CD4-positive, alpha-beta T cell (primary cell): ENCODE measurements at regions not wholly inside any gene's neighbourhood (a gene's known extent, or its start where the extent isn't known, plus 50 kb on each side); places are given as distances from the start of the nearest gene placed in this dataset.

Experiments
- ATAC-seq: fragments of 200-7000 bp; cut with Tn5 transposase; one replicate; pipeline ENCODE4 v1.10.0; 2022; ENCODE audit warnings: mild to moderate bottlenecking; ENCODE audit not compliant: poor library complexity
- CTCF ChIA-PET: fragments of 350-600 bp; sonication (Branson Sonifier 250); formaldehyde crosslinking; loops from one replicate; lab custom pipeline; 2021; ENCODE audit warnings: antibody characterized with exemption, inconsistent platforms; lab: Charles Lee
- POLR2A ChIA-PET: fragments of 350-600 bp; sonication (Branson Sonifier 250); formaldehyde crosslinking; loops from one replicate; lab custom pipeline; 2021; ENCODE audit warnings: antibody characterized with exemption, inconsistent platforms; lab: Charles Lee
- DNase-seq, 14 experiments: peaks; one replicate each; pipeline ENCODE4 v3.0.0-alpha.2; 2013 to 2020; ENCODE audit warnings: mixed read lengths in 2 of 14
- H3K27ac ChIP-seq, 2 donors: one replicate each; pipeline versions ENCODE4 v1.5.1 to v1.7.0; 2013; ENCODE audit warnings: low read length in 2 of 2, low read depth in 1 of 2, mild to moderate bottlenecking in 1 of 2
- H3K27me3 ChIP-seq, 2 experiments: 1 replicate in 1 of 2; 2 replicates in 1 of 2; pipeline versions ENCODE4 v1.6.1 to v1.7.0; 2013; ENCODE audit warnings: low read length in 2 of 2, control low read depth in 1 of 2, mild to moderate bottlenecking in 1 of 2, moderate library complexity in 1 of 2; ENCODE audit not compliant: insufficient read depth in 2 of 2, control insufficient read depth in 1 of 2
- H3K36me3 ChIP-seq: one replicate; pipeline ENCODE4 v1.6.1; 2013; ENCODE audit warnings: low read length, control low read depth; ENCODE audit not compliant: insufficient read depth
- H3K4me1 ChIP-seq: one replicate; pipeline ENCODE4 v1.6.1; 2013; ENCODE audit warnings: low read length, control low read depth; ENCODE audit not compliant: insufficient read depth
- H3K4me3 ChIP-seq: one replicate; pipeline ENCODE4 v1.5.1; 2013; ENCODE audit warnings: mild to moderate bottlenecking, low read length, moderate library complexity
- H3K9me3 ChIP-seq, 2 experiments: 1 replicate in 1 of 2; 2 replicates in 1 of 2; pipeline versions ENCODE4 v1.6.1 to v1.7.0; 2013; ENCODE audit warnings: low read length in 2 of 2, mild to moderate bottlenecking in 2 of 2, control low read depth in 1 of 2, moderate library complexity in 1 of 2; ENCODE audit not compliant: control insufficient read depth in 1 of 2, insufficient read depth in 1 of 2
- H3K27ac Mint-ChIP-seq: one replicate; pipeline ENCODE4 v1.8.0; 2020; ENCODE audit warnings: mixed read lengths
- H3K27me3 Mint-ChIP-seq: one replicate; pipeline ENCODE4 v1.8.0; 2021; ENCODE audit warnings: mixed read lengths
- H3K36me3 Mint-ChIP-seq: one replicate; pipeline ENCODE4 v1.8.0; 2021; ENCODE audit warnings: low read depth, mixed read lengths
- H3K4me1 Mint-ChIP-seq: one replicate; pipeline ENCODE4 v1.8.0; 2021; ENCODE audit warnings: low read depth, mixed read lengths
- H3K4me3 Mint-ChIP-seq: one replicate; pipeline ENCODE4 v1.8.0; 2020; ENCODE audit warnings: mild to moderate bottlenecking, mixed read lengths
- H3K9me3 Mint-ChIP-seq: one replicate; pipeline ENCODE4 v1.8.0; 2020; ENCODE audit warnings: mixed read lengths
- intact Hi-C, 2 experiments: fragments of 100-400 bp; cut with DNase I in 1 of 2; cut with micrococcal nuclease in 1 of 2; formaldehyde crosslinking; loops; one replicate each; pipeline versions ENCODE4 v1.15.1 to v1.9.0; 2023 to 2025; cut with DNase I, micrococcal nuclease
- TF ChIP-seq, protein P1 (sequence below): fragments of 200-600 bp; IDR thresholded peaks from one replicate; pipeline ENCODE4 v1.8.0; 2022; ENCODE audit warnings: antibody characterized with exemption, mild to moderate bottlenecking

DNA sequence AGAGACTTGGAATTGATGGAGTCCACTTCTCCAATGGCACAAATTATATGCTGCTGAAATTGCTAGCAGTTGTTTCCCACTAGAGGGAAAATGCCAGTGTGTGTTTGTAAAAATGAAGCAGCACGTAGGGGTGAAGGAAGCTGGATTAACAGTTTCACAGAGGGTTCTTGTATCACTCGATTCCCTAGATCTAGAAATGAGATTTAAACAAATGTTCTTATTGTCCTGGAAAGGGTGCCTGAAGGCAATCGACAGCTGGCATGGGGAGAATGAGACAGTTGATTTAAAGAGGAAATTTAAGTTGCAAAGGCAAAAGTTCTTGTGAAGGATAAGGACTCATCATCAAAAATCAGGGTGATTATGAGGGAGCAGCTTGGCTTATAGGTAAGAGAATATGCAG, 234.8 kb upstream of the ARPP21 start:
- no peaks in the 10 kb centered on the region for H3K36me3 ChIP-seq
- peaks cover 1% of the 10 kb centered on the region for H3K9me3 Mint-ChIP-seq

DNA sequence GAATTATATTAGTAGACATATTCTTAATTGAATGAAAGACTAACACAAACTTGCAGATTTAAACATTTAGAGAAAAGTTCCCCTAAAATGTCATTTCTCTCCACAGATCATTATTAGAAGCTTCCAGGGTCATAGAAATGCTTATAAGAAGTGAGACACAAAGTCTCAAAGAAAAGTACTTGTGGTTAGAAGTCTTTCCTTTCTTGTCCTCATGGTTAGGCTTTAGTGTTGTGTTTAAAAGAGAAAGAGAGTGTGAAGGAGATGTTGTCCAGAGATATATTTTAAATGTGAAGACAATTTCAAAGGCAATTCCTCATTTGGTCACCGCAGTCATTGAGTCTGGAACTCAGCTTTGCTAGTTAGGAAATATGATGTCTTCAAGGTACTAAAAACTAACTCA, 230.4 kb upstream of the ARPP21 start:
- ATAC-seq (no peak), DNase-seq (no peak)
- H3K36me3 Mint-ChIP-seq: no peaks in the 10 kb centered on the region
- CTCF ChIA-PET: no interaction called here
- Histone ChIP-seq H3K27ac (no peak overlapping the region), H3K36me3 (no peaks in the 10 kb centered on the region), H3K27me3 (no peaks in the 10 kb centered on the region), H3K4me3 (no peak overlapping the region), H3K4me1 (no peaks in the 10 kb centered on the region), H3K9me3 (no peaks in the 10 kb centered on the region)
- no peaks in the 10 kb centered on the region for H3K4me1 Mint-ChIP-seq
- H3K27me3 Mint-ChIP-seq: no peaks in the 10 kb centered on the region
- POLR2A ChIA-PET: no interaction called here
- TF ChIP-seq, protein P1, sequence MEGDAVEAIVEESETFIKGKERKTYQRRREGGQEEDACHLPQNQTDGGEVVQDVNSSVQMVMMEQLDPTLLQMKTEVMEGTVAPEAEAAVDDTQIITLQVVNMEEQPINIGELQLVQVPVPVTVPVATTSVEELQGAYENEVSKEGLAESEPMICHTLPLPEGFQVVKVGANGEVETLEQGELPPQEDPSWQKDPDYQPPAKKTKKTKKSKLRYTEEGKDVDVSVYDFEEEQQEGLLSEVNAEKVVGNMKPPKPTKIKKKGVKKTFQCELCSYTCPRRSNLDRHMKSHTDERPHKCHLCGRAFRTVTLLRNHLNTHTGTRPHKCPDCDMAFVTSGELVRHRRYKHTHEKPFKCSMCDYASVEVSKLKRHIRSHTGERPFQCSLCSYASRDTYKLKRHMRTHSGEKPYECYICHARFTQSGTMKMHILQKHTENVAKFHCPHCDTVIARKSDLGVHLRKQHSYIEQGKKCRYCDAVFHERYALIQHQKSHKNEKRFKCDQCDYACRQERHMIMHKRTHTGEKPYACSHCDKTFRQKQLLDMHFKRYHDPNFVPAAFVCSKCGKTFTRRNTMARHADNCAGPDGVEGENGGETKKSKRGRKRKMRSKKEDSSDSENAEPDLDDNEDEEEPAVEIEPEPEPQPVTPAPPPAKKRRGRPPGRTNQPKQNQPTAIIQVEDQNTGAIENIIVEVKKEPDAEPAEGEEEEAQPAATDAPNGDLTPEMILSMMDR: no peak
- H3K9me3 Mint-ChIP-seq: peaks cover 3% of the 10 kb centered on the region
- H3K27ac Mint-ChIP-seq: no peak overlapping the region
- intact Hi-C loops: no loop called here
- no peak overlapping the region for H3K4me3 Mint-ChIP-seq

More for the DNA sequence above, 234.8 kb upstream of the ARPP21 start:
- CTCF ChIA-PET: no interaction called here
- DNase-seq (no peak), ATAC-seq (no peak)
- H3K27me3 ChIP-seq: no peaks in the 10 kb centered on the region
- no peaks in the 10 kb centered on the region for H3K27me3 Mint-ChIP-seq
- H3K4me3 ChIP-seq: no peak overlapping the region
- POLR2A ChIA-PET: no interaction called here
- no peaks in the 10 kb centered on the region for H3K9me3 ChIP-seq
- no peaks in the 10 kb centered on the region for H3K4me1 Mint-ChIP-seq
- H3K27ac Mint-ChIP-seq: no peak overlapping the region
- H3K27ac ChIP-seq: no peak overlapping the region
- H3K36me3 Mint-ChIP-seq: no peaks in the 10 kb centered on the region
- intact Hi-C loops: no loop called here
- TF ChIP-seq, protein P1: no peak
- no peak overlapping the region for H3K4me3 Mint-ChIP-seq
- H3K4me1 ChIP-seq: no peaks in the 10 kb centered on the region

DNA sequence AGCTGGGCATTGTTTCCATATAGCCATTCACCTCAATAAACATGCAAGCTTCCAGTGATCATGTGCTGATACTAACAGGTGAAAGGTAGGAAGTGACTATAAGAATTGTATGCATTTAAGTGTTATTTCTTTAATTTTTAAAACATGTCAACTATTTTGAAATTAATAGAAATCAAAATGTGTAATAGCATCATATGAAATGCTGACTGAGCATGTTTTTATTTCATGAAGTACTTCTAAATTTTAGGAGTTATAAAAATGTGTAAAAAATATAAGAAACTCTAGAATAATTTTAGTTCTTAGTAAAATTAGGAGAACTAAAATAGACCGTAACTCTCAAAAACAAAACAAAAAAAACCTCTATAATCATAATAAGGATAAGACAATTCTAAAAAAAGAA, 229.3 kb upstream of the ARPP21 start:
- Mint-ChIP-seq H3K27ac (no peak overlapping the region), H3K4me3 (no peak overlapping the region), H3K27me3 (no peaks in the 10 kb centered on the region), H3K36me3 (no peaks in the 10 kb centered on the region), H3K4me1 (no peaks in the 10 kb centered on the region), H3K9me3 (peaks cover 3% of the 10 kb centered on the region)
- Histone ChIP-seq H3K27me3 (no peaks in the 10 kb centered on the region), H3K36me3 (no peaks in the 10 kb centered on the region), H3K27ac (no peak overlapping the region), H3K4me3 (no peak overlapping the region), H3K9me3 (no peaks in the 10 kb centered on the region), H3K4me1 (no peaks in the 10 kb centered on the region)
- TF ChIP-seq, protein P1: no peak
- intact Hi-C loops: no loop called here
- CTCF ChIA-PET: no interaction called here
- no peak for ATAC-seq
- POLR2A ChIA-PET: no interaction called here
- DNase-seq: no peak
